ENCODE measurements at regions not wholly inside any gene's neighbourhood (a gene's known extent, or its start where the extent isn't known, plus 50 kb on each side); places are given as distances from the start of the nearest gene placed in this dataset.

DNA sequence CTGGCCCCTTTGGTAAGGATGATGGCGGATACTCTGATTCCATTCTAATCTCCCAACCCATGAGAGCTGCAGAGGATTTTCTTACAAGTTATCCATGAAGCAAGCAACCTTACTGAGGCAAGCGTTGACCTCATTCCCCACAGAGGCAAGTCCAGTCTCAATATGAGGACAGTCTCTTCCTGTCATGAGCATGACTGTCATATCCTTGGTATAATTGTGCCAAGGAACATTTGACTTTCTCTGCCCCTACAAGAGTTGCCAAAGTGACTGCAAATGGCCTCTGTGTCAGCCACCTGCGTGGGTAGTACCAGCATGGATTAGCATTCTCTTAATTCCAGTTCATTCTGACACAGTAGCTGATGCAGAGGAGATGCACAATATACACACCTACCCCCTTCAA lies 71.2 kb upstream of the TMEM158 start:
- dilution Hi-C loops (cut with MboI; ENCODE audit: extremely low pct_ligation_motif_present, low sequenced_read_pairs) = no loop called here
- no peak for FAIRE-seq

DNA sequence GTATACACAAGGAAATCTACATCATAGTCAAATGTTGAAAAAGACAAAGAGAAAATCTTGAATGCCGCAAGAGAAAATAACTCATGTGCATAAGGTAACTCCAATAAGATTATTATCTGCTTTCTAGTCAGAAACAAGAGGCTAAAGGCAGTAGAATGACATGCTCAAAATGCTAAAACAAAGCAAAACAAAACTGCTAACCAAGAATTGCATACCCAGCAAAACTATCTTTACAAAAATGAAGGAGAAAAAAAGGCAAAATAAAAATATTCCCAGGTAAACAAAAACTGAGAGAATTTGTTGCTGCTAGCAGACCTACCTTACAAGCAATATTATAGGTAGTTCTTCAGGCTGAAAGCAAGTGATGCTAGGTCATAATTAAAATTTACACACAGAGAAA lies 76.4 kb upstream of the TMEM158 start:
- no peak for TF ChIP-seq EZH2 (IDR thresholded peaks at IDR 0.05; ENCODE audit: low read length)
- TF ChIP-seq, protein P1, sequence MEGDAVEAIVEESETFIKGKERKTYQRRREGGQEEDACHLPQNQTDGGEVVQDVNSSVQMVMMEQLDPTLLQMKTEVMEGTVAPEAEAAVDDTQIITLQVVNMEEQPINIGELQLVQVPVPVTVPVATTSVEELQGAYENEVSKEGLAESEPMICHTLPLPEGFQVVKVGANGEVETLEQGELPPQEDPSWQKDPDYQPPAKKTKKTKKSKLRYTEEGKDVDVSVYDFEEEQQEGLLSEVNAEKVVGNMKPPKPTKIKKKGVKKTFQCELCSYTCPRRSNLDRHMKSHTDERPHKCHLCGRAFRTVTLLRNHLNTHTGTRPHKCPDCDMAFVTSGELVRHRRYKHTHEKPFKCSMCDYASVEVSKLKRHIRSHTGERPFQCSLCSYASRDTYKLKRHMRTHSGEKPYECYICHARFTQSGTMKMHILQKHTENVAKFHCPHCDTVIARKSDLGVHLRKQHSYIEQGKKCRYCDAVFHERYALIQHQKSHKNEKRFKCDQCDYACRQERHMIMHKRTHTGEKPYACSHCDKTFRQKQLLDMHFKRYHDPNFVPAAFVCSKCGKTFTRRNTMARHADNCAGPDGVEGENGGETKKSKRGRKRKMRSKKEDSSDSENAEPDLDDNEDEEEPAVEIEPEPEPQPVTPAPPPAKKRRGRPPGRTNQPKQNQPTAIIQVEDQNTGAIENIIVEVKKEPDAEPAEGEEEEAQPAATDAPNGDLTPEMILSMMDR (optimal IDR thresholded peaks at IDR 0.05 in 1 of 3, IDR thresholded peaks at IDR 0.05 in 1 of 3, conservative IDR thresholded peaks at IDR 0.05 in 1 of 3; ENCODE audit: extremely low read depth in 1 of 3, insufficient read depth in 2 of 3, low read length in 3 of 3) = no peak
- FAIRE-seq = no peak
- H3K9me3 ChIP-seq (ENCODE audit: control insufficient read depth, low read depth, low read length) = no peaks in the 10 kb centered on the region
- H3K4me3 ChIP-seq (ENCODE audit: control insufficient read depth in 2 of 3, extremely low read depth in 1 of 3, insufficient read depth in 2 of 3, low read depth in 1 of 3, low read length in 3 of 3) = no peak overlapping the region
- H2AFZ ChIP-seq (ENCODE audit: control insufficient read depth, low read length) = no peak overlapping the region
- H3K27ac ChIP-seq (ENCODE audit: control insufficient read depth, insufficient read depth, low read length) = no peak overlapping the region
- no peak for DNase-seq (ENCODE audit: low read depth, low spot score)
- no peaks in the 10 kb centered on the region for H3K9me1 ChIP-seq (ENCODE audit: control insufficient read depth, extremely low read depth, insufficient read depth, low read length)
- H4K20me1 ChIP-seq (ENCODE audit: control insufficient read depth, extremely low read depth, insufficient read depth, low read length) = no peaks in the 10 kb centered on the region
- peaks cover 7% of the 10 kb centered on the region for H3K27me3 ChIP-seq (ENCODE audit: control insufficient read depth, extremely low read depth, insufficient read depth, low read length)
- no peaks in the 10 kb centered on the region for H3K36me3 ChIP-seq (ENCODE audit: control insufficient read depth in 2 of 2, extremely low read depth in 1 of 2, insufficient read depth in 2 of 2, low read length in 2 of 2)
- dilution Hi-C loops (cut with MboI; ENCODE audit: extremely low pct_ligation_motif_present, low sequenced_read_pairs) = no loop called here
- H3K4me2 ChIP-seq (ENCODE audit: control insufficient read depth, extremely low read depth, insufficient read depth, low read depth, low read length) = no peak overlapping the region
- no peaks in the 10 kb centered on the region for H3K79me2 ChIP-seq (ENCODE audit: control insufficient read depth, insufficient read depth, low read length)
- H3K4me1 ChIP-seq (ENCODE audit: control insufficient read depth, extremely low read depth, insufficient read depth, low read length) = no peaks in the 10 kb centered on the region
- H3K9ac ChIP-seq (ENCODE audit: control insufficient read depth, extremely low read depth, insufficient read depth, low read length) = no peak overlapping the region

More for the DNA sequence above, 71.2 kb upstream of the TMEM158 start:
- no peaks in the 10 kb centered on the region for H4K20me1 ChIP-seq (ENCODE audit: control insufficient read depth, extremely low read depth, insufficient read depth, low read length)
- H3K27ac ChIP-seq (ENCODE audit: control insufficient read depth, insufficient read depth, low read length) = no peak overlapping the region
- no peaks in the 10 kb centered on the region for H3K79me2 ChIP-seq (ENCODE audit: control insufficient read depth, insufficient read depth, low read length)
- no peak for TF ChIP-seq EZH2 (IDR thresholded peaks at IDR 0.05; ENCODE audit: low read length)
- TF ChIP-seq, protein P1 (optimal IDR thresholded peaks at IDR 0.05 in 1 of 3, IDR thresholded peaks at IDR 0.05 in 1 of 3, conservative IDR thresholded peaks at IDR 0.05 in 1 of 3; ENCODE audit: extremely low read depth in 1 of 3, insufficient read depth in 2 of 3, low read length in 3 of 3) = no peak
- no peak overlapping the region for H3K4me2 ChIP-seq (ENCODE audit: control insufficient read depth, extremely low read depth, insufficient read depth, low read depth, low read length)
- no peak overlapping the region for H2AFZ ChIP-seq (ENCODE audit: control insufficient read depth, low read length)
- H3K36me3 ChIP-seq (ENCODE audit: control insufficient read depth in 2 of 2, extremely low read depth in 1 of 2, insufficient read depth in 2 of 2, low read length in 2 of 2) = no peaks in the 10 kb centered on the region
- H3K9ac ChIP-seq (ENCODE audit: control insufficient read depth, extremely low read depth, insufficient read depth, low read length) = no peak overlapping the region
- no peaks in the 10 kb centered on the region for H3K9me3 ChIP-seq (ENCODE audit: control insufficient read depth, low read depth, low read length)
- peaks cover 12% of the 10 kb centered on the region for H3K27me3 ChIP-seq (ENCODE audit: control insufficient read depth, extremely low read depth, insufficient read depth, low read length)
- H3K9me1 ChIP-seq (ENCODE audit: control insufficient read depth, extremely low read depth, insufficient read depth, low read length) = no peaks in the 10 kb centered on the region
- H3K4me3 ChIP-seq (ENCODE audit: control insufficient read depth in 2 of 3, extremely low read depth in 1 of 3, insufficient read depth in 2 of 3, low read depth in 1 of 3, low read length in 3 of 3) = no peak overlapping the region
- no peaks in the 10 kb centered on the region for H3K4me1 ChIP-seq (ENCODE audit: control insufficient read depth, extremely low read depth, insufficient read depth, low read length)
- DNase-seq (ENCODE audit: low read depth, low spot score) = no peak

Data from keratinocyte (primary cell).